DMS79 treated with DMSO at 0.1 percent for 48 hours (cell line): ENCODE measurements at regions not wholly inside any gene's neighbourhood (a gene's known extent, or its start where the extent isn't known, plus 50 kb on each side); places are given as distances from the start of the nearest gene placed in this dataset.
"Not testable (repeated sequence)": the region's sequence is repeated elsewhere in the genome, so short reads cannot be mapped to it uniquely, and the experiment has no call there.

Source experiments
- DNase-seq: peaks from one replicate; lab custom pipeline; 2025; lab: John Stamatoyannopoulos, UW

- DNase-seq, result not testable (repeated sequence)
Observed at GRCh38 chr1:95669638-95670037, 435.6 kb downstream of the RWDD3 start.

- no peak for DNase-seq
Observed at GRCh38 chr1:95671098-95671497, 437.1 kb downstream of the RWDD3 start.

DNA sequence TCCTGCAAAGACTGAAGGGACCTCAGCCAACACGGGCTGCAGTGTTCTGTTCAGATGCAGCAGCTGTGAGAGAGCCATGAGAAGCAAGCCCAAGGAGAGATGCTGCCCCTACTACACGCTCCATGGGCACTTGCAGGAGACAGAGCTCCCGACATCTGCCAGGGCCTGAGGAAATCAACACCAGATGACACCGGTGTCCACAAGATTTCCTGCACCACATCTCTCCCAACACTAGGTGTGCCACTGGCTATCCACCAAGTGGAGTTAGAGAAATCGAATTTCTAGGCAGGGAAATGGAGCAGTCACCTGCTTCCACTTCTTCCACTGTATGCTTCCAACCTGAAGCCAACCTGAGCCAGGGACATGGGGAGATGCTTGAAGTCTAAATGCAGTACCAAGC lies 445.3 kb downstream of the RWDD3 start:
- DNase-seq, result no peak

GRCh38 chr1:95685081-95685480 lies 451.1 kb downstream of the RWDD3 start:
- DNase-seq, result no peak

DNA sequence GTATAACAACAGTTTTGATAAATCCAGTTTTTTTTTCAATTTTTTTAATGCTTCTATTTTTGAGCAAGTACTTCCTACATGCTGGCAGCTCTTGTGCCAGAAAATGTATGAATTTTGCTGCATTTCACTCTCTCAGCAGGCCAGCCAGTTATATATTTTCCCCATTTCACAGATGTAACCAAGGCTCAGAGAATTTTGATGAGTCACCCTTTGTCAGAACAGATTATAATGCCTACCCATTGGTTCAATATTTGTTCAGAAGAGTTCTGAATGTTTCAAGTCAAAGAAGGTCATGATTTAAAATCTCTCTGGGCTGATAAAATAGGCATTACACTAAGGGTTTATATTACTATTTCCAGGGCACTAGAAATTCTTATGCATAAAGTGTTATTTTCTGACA lies 452.2 kb downstream of the RWDD3 start:
- no peak for DNase-seq

DNA sequence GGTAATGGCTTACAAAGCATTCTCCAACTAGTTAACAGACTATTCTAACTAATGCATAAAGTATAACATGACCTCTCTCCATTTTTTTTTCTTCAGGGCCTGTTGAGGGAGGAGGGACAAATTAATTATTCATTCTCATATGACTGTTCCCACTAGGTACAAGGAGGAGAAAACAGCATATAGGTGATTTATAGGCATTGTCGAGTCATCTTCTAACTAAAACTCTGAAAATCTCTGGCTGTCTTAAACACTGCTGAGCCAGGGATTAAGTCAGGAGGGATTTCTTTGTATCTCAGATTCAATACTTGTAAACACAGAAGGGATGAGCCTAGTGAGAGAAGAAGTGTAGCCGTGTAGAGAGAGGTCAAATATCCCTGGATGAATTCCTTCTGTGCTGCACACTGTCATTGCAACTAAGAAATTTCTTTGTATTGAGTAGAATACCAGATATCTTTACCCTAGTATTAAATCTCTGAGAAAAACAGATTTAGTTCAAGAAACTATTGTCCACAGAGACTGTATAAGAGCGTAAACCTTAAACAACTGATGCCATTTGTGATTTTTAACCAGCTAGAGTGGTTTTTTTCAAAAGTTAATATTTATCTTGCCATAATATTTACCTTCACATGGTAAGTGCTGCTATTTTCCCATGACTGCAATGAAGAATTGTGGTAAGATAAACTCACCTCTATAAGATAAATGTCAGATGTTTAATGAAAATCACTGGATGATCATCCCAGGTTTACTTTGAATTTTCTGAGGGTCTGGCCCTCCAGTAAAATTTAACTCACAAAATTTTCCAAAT lies 465.3 kb downstream of the RWDD3 start:
- DNase-seq, result no peak

GRCh38 chr1:95701450-95702173 lies 467.6 kb downstream of the RWDD3 start:
- no peak for DNase-seq

DNA sequence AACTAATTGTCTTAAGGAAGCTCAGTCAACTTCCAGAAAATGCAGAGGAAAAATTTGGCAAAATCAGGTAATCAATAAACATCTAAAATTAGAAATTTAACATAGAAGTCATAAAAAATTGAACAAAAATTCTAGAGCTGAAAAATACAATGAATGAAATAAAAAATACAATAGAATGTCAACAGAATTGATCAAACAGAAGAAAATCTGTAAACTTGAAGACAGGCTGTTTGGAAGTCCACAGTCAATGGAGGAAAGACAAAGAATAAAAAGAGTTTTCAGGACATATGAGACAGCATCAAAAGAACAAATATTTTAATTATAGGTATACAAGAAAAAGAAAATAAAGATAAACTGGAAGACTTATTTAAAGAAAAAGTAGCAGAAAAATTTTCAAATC lies 469.0 kb downstream of the RWDD3 start:
- DNase-seq, result no peak

DNA sequence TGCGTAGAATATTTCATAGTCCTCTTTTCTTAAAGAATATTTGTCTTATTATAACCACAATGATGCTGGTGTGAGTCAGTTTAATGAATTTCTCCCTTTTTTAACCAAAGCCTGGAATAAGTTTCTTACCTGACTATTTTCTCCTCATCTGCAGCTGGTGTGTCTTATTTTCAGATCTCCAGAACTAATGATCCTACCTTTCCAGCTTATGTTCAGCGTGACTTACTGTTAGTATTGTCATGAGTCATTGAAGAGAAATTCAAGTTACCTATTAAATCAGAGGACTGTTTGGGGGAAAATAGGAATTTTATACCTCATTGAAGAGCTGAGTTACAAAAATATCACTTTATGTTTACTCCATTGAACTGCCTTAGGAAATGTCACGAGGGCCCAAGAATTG lies 482.1 kb downstream of the RWDD3 start:
- DNase-seq, result no peak

GRCh38 chr1:95716550-95716949 lies 482.5 kb downstream of the RWDD3 start:
- DNase-seq, result no peak

GRCh38 chr1:95723346-95723745 lies 489.3 kb downstream of the RWDD3 start:
- DNase-seq, result no peak

GRCh38 chr1:95728841-95729240 lies 494.8 kb downstream of the RWDD3 start:
- DNase-seq, result no peak

- DNase-seq, result no peak
Observed at GRCh38 chr1:95730986-95731385, 497.0 kb downstream of the RWDD3 start.

- DNase-seq, result no peak
Observed at GRCh38 chr1:95731466-95731865, 497.5 kb downstream of the RWDD3 start.

DNA sequence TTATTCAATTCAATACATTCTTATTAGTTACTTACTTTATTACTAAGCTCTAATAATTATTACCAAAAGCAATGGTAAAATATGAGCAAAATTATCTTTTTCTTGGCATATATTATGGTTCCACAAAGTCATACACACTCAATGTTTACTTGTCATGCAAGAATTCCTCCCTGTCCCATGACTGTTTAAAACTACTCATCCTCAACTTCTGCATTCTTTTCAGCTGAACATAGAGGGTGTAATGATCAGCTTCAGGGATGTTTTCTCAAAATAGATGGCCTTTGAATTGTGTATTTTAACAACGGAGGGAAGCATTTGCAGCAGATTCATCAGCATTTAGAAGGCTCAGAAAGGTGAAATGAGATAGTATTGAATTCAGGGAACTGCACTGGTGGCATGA lies 499.0 kb downstream of the RWDD3 start:
- DNase-seq, result no peak

DNA sequence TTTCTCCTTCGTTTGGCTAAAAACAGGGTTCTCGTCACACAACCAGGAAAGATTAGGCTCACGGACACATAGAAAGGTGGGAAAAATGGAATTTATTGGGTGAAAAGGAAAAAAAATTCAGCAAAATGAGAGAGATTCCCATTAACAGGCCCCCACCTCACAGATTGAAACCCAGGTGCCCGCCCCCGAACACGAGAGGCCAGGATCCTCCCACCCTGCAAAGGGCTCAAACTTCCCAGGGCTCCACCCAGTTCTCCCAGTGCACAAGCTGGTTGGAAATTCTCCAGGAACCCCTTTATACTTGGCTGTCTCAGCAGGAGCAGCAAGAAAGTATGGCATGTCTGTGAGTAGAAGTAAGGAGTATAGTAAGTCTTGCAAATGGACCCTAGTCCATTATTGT lies 499.7 kb downstream of the RWDD3 start:
- no peak for DNase-seq

DNA sequence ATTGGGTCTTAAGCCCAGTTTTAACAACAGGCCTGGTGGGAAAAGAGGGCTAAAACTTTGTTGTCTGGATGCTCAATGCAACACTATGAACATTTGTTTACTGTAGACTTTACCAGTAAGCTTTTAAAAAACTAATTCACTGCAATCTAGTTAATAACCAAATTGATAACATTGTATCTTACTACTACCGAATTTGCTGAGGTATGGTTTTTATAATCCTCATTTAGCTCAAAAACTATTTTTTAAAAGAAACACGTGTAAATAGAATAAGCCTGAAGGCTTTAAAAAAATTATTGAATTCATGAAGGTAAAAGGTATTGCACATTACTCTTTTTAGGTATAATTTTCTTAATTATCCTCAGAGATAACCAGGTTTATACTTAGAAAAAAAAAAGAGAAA lies 500.6 kb downstream of the RWDD3 start:
- DNase-seq, result no peak

- peak; percentile 99 for DNase-seq
Observed at GRCh38 chr1:95742591-95743089, 508.6 kb downstream of the RWDD3 start.

- peak; percentile 61 for DNase-seq
Observed at GRCh38 chr1:95744731-95745130, 510.7 kb downstream of the RWDD3 start.

- DNase-seq, result no peak
Observed at GRCh38 chr1:95752515-95753381, 518.7 kb downstream of the RWDD3 start.

- DNase-seq, result no peak
Observed at GRCh38 chr1:95753382-95754016, 519.5 kb downstream of the RWDD3 start.

DNA sequence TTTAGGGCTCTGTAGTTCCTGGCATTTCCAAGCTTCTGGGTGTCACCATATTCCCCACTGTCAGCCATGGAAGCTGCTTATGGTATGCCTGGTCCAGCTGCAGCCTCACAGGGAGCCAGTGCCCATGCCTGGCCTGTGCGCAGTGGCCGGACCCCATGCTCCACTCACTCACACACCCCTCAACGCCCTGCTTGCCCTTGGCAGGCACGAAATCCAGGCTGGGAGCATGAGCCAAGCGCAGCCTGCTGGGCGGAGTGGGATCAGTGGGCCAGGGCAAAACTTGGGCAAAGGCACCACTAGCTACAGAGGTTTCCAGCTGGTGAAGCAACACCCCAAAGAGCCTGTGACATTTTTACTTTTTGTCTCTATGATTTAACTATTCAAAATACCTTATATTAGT lies 520.4 kb downstream of the RWDD3 start:
- DNase-seq, result no peak
